SU-DHL-6 (cell line): ENCODE measurements at regions not wholly inside any gene's neighbourhood (a gene's known extent, or its start where the extent isn't known, plus 50 kb on each side); places are given as distances from the start of the nearest gene placed in this dataset.

Experiments
- H2AFZ ChIP-seq: fragments of 200-600 bp; sonication (generic); 2 replicates; pipeline ENCODE4 v1.6.1; 2014; ENCODE audit warnings: low read depth, mild to moderate bottlenecking, moderate library complexity, mixed read lengths, antibody characterized with exemption, low read length; ENCODE audit not compliant: severe bottlenecking
- H3F3A ChIP-seq: fragments of 200-600 bp; shearing (Covaris generic); 2 replicates; pipeline ENCODE4 v1.6.0; 2016; ENCODE audit warnings: antibody characterized with exemption, mild to moderate bottlenecking; ENCODE audit not compliant: insufficient read depth
- H3K27ac ChIP-seq: fragments of 200-600 bp; sonication (generic); 2 replicates; pipeline ENCODE4 v1.5.1; 2016; ENCODE audit warnings: low read depth, mild to moderate bottlenecking, low read length, moderate library complexity, mixed read lengths
- H3K27me3 ChIP-seq: fragments of 200-600 bp; sonication (generic), shearing (Covaris generic); 2 replicates; pipeline ENCODE4 v1.6.0; 2014; ENCODE audit warnings: mild to moderate bottlenecking, low read length
- H3K36me3 ChIP-seq: fragments of 200-600 bp; sonication (generic); 2 replicates; pipeline ENCODE4 v1.6.1; 2014; ENCODE audit warnings: mild to moderate bottlenecking, low read length, mixed read lengths
- H3K4me2 ChIP-seq: fragments of 300-600, 200-600 bp; shearing (Covaris generic), sonication (generic); 2 replicates; pipeline ENCODE4 v1.6.0; 2014; ENCODE audit warnings: low read length, low read depth, mild to moderate bottlenecking; ENCODE audit not compliant: poor library complexity, severe bottlenecking
- H3K4me3 ChIP-seq: fragments of 200-600 bp; sonication (generic); 2 replicates; pipeline ENCODE4 v1.5.1; 2014; ENCODE audit warnings: antibody characterized with exemption, low read length, mild to moderate bottlenecking, mixed read lengths; ENCODE audit not compliant: insufficient read depth, poor library complexity, severe bottlenecking
- H3K79me2 ChIP-seq: fragments of 200-600 bp; sonication (generic); 2 replicates; pipeline ENCODE4 v1.6.1; 2014; ENCODE audit warnings: mild to moderate bottlenecking, low read length, moderate library complexity; ENCODE audit not compliant: insufficient read depth
- H3K9ac ChIP-seq: fragments of 200-600 bp; sonication (generic); 2 replicates; pipeline ENCODE4 v1.7.0; 2014; ENCODE audit warnings: mild to moderate bottlenecking, low read length
- H3K9me2 ChIP-seq: fragments of 200-600 bp; sonication (generic); replicated peaks from 2 replicates; pipeline ENCODE4 v1.6.1; 2014; ENCODE audit warnings: low read length; ENCODE audit not compliant: insufficient read depth
- H3K9me3 ChIP-seq: fragments of 200-600 bp; sonication (generic); 2 replicates; pipeline ENCODE4 v1.6.1; 2014; ENCODE audit warnings: low read length, mixed read lengths; ENCODE audit not compliant: insufficient read depth
- H4K20me1 ChIP-seq: fragments of 200-600 bp; sonication (generic); 2 replicates; pipeline ENCODE4 v1.6.1; 2014; ENCODE audit warnings: low read depth, mild to moderate bottlenecking, antibody characterized with exemption, low read length, moderate library complexity, mixed read lengths
- CTCF ChIP-seq: fragments of 200-600 bp; sonication (generic); IDR thresholded peaks from one replicate; pipeline ENCODE4 v1.5.1; 2017; ENCODE audit warnings: antibody characterized with exemption, mild to moderate bottlenecking, low read length, moderate library complexity; ENCODE audit not compliant: insufficient read depth, poor library complexity, severe bottlenecking
- EZH2phosphoT487 ChIP-seq: fragments of 200-600 bp; sonication (generic), shearing (Covaris generic); conservative IDR thresholded peaks from 2 replicates; pipeline ENCODE4 v1.6.1; 2018; ENCODE audit warnings: mild to moderate bottlenecking, antibody characterized with exemption, low read length, moderate library complexity, mixed read lengths

DNA sequence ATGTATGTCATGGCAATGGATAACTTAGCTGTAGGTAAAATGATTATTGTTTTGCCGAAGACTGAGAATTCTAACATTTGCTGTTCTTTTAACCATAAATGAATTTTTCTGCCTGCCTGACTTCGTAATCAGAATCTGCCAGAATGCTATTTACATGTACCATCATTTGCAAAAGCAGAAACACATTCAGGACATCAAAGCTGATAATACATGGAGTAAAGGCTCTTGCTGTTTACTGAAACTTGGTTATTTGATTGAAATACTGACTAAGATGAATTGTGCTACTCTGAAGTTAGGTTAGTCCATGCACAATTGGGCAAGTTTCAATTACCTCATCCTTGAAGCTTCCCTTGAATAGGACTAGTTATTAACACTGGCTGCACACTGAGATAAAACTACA lies 293.8 kb downstream of the PLA2G4A start:
- Histone ChIP-seq H3K27me3 (no peaks in the 10 kb centered on the region), H3K9me3 (no peaks in the 10 kb centered on the region), H3F3A (no peaks in the 10 kb centered on the region), H3K27ac (no peak overlapping the region), H2AFZ (no peak overlapping the region), H3K4me3 (no peak overlapping the region), H3K9me2 (no peaks in the 10 kb centered on the region), H3K79me2 (no peaks in the 10 kb centered on the region), H4K20me1 (no peaks in the 10 kb centered on the region), H3K4me2 (no peak overlapping the region), H3K36me3 (no peaks in the 10 kb centered on the region), H3K9ac (no peak overlapping the region)
- no peak for TF ChIP-seq EZH2phosphoT487
- no peak for TF ChIP-seq CTCF

DNA sequence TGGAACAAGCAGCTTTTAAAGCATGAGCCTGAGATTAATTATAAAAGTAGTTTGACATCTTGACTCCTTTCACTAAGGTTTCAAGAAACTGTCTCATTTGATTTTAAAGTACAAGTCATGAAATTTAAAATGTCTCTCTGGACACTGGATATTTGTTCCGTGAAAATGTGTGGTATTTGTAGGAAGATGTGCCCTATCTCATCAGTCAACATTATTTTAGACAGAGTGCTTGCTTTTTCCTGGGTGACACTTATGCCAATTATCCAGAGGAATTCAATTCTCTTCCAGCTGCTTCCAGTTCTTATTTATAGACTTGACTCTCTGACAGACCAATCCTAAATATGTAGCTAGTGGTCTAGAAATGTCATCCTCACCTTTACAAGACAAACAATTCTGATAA lies 300.4 kb downstream of the PLA2G4A start:
- Histone ChIP-seq H3K9me3 (no peaks in the 10 kb centered on the region), H3K4me3 (no peak overlapping the region), H4K20me1 (no peaks in the 10 kb centered on the region), H3F3A (no peaks in the 10 kb centered on the region), H3K27me3 (no peaks in the 10 kb centered on the region), H3K79me2 (no peaks in the 10 kb centered on the region), H3K36me3 (no peaks in the 10 kb centered on the region), H3K9me2 (no peaks in the 10 kb centered on the region), H3K9ac (no peak overlapping the region), H2AFZ (no peak overlapping the region), H3K27ac (no peak overlapping the region), H3K4me2 (no peak overlapping the region)
- TF ChIP-seq CTCF = no peak
- TF ChIP-seq EZH2phosphoT487 = no peak

DNA sequence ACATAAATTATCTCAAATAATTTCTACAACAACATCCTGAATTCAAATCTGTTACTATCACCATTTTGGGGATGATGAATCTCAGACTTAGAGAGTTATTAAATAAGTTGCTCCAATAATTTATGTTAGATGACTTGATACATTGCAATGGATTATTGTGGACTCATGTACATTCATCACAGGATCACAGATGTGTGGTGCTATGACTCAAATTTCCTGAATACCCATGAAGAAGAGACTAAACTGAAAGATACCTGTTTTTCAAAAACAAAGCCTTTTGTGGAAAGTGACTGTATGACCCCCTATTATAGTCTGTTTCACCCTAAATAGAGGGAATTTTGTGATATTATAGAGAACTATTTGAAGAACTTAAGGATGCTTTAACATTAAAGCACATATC lies 315.0 kb downstream of the PLA2G4A start:
- Histone ChIP-seq H3K9me2 (no peaks in the 10 kb centered on the region), H3K27ac (no peak overlapping the region), H3F3A (no peaks in the 10 kb centered on the region), H3K4me2 (no peak overlapping the region), H3K9ac (no peak overlapping the region), H3K79me2 (no peaks in the 10 kb centered on the region), H3K4me3 (no peak overlapping the region), H2AFZ (no peak overlapping the region), H3K9me3 (no peaks in the 10 kb centered on the region), H3K36me3 (no peaks in the 10 kb centered on the region), H3K27me3 (no peaks in the 10 kb centered on the region), H4K20me1 (no peaks in the 10 kb centered on the region)
- no peak for TF ChIP-seq EZH2phosphoT487
- no peak for TF ChIP-seq CTCF

DNA sequence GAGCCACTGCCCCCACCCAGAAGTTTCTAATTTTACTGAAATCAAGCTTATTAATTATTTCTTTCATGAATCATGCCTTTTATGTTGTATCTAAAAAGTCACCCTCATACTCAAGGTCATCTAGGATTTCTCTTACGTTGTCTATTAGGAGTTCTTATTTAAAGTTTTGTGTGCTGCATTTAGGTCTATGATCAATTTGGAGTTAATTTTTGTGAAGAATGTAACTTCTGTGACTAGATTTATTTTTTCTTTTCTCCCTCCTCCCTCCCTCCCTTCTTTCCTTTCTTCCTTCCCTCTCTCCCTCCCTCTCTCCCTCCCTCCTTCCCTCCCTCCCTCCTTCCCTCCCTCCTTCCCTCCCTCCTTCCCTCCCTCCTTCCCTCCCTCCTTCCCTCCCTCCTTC lies 317.6 kb downstream of the PLA2G4A start:
- H3K9me2 ChIP-seq = no peaks in the 10 kb centered on the region
- H3K79me2 ChIP-seq = no peaks in the 10 kb centered on the region
- no peak overlapping the region for H3K4me2 ChIP-seq

More for the DNA sequence above, 317.6 kb downstream of the PLA2G4A start:
- no peaks in the 10 kb centered on the region for H3F3A ChIP-seq
- no peak overlapping the region for H3K27ac ChIP-seq
- no peak overlapping the region for H2AFZ ChIP-seq
- no peak overlapping the region for H3K4me3 ChIP-seq
- H3K36me3 ChIP-seq = no peaks in the 10 kb centered on the region
- H3K9me3 ChIP-seq = no peaks in the 10 kb centered on the region
- H3K27me3 ChIP-seq = no peaks in the 10 kb centered on the region
- no peak overlapping the region for H3K9ac ChIP-seq
- TF ChIP-seq EZH2phosphoT487 (no peak), CTCF (no peak)
- no peaks in the 10 kb centered on the region for H4K20me1 ChIP-seq
